Colonic mucosa (tissue), 4 donors: ENCODE measurements at regions not wholly inside any gene's neighbourhood (a gene's known extent, or its start where the extent isn't known, plus 50 kb on each side); places are given as distances from the start of the nearest gene placed in this dataset.

Experiments used
- DNase-seq: peaks from one replicate; pipeline ENCODE4 v3.0.0-alpha.2; 2020
- H3K27ac ChIP-seq: fragments of 200-600 bp; one replicate; pipeline ENCODE4 v1.8.0; 2021
- H3K27me3 ChIP-seq: fragments of 200-600 bp; one replicate; pipeline ENCODE4 v1.8.0; 2021
- H3K36me3 ChIP-seq: fragments of 200-600 bp; one replicate; pipeline ENCODE4 v1.8.0; 2021
- H3K4me1 ChIP-seq: fragments of 200-600 bp; one replicate; pipeline ENCODE4 v1.8.0; 2021; ENCODE audit warnings: mild to moderate bottlenecking
- H3K4me3 ChIP-seq: fragments of 200-600 bp; one replicate; pipeline ENCODE4 v1.8.0; 2021
- H3K9ac ChIP-seq, 2 donors: one replicate each; pipeline ENCODE4 v1.7.0; 2013; ENCODE audit warnings: control low read depth in 2 of 2, low read depth in 2 of 2, low read length in 2 of 2
- H3K9me3 ChIP-seq: fragments of 200-600 bp; one replicate; pipeline ENCODE4 v1.8.0; 2021
- CTCF ChIP-seq: fragments of 200-600 bp; IDR thresholded peaks from one replicate; pipeline ENCODE4 v1.8.0; 2022; ENCODE audit warnings: antibody characterized with exemption, mild to moderate bottlenecking
- intact Hi-C: fragments of 100-400 bp; cut with DNase I; formaldehyde crosslinking; loops from one replicate; pipeline ENCODE4 v1.14.1; 2022
- donor health status: healthy.
- donor health status: DM: no; HTN: no; CAD: no.
- donor health status: DM: no; HTN: no; CAD: no.

- Histone ChIP-seq H3K27ac (no peak overlapping the region), H3K4me1 (no peaks in the 10 kb centered on the region), H3K9ac (no peak overlapping the region), H3K27me3 (no peaks in the 10 kb centered on the region), H3K4me3 (no peak overlapping the region), H3K36me3 (no peaks in the 10 kb centered on the region), H3K9me3 (no peaks in the 10 kb centered on the region)
- no peak for DNase-seq
- intact Hi-C loops: no loop called here
- TF ChIP-seq CTCF: no peak
These were observed 545.8 kb upstream of the CITED2 start for GRCh38 chr6:139920027-139920775.

- intact Hi-C loops: no loop called here
- H3K27ac ChIP-seq: no peak overlapping the region
- no peaks in the 10 kb centered on the region for H3K27me3 ChIP-seq
- H3K9me3 ChIP-seq: no peaks in the 10 kb centered on the region
- H3K4me1 ChIP-seq: no peaks in the 10 kb centered on the region
- TF ChIP-seq CTCF: no peak
- H3K36me3 ChIP-seq: no peaks in the 10 kb centered on the region
- DNase-seq: no peak
- H3K4me3 ChIP-seq: no peak overlapping the region
- no peak overlapping the region for H3K9ac ChIP-seq
These were observed 544.9 kb upstream of the CITED2 start for GRCh38 chr6:139919107-139920026.

GRCh38 chr6:139917951-139918630, 543.6 kb upstream of the CITED2 start:
- Histone ChIP-seq H3K4me3 (no peak overlapping the region), H3K4me1 (no peaks in the 10 kb centered on the region), H3K36me3 (no peaks in the 10 kb centered on the region), H3K27ac (no peak overlapping the region), H3K9ac (no peak overlapping the region), H3K27me3 (no peaks in the 10 kb centered on the region), H3K9me3 (no peaks in the 10 kb centered on the region)
- no peak for TF ChIP-seq CTCF
- intact Hi-C loops: no loop called here
- DNase-seq: no peak

- no peak overlapping the region for H3K4me3 ChIP-seq
- H3K4me1 ChIP-seq: no peaks in the 10 kb centered on the region
- DNase-seq: no peak
- no peak overlapping the region for H3K9ac ChIP-seq
- intact Hi-C loops: no loop called here
- TF ChIP-seq CTCF: no peak
- H3K27ac ChIP-seq: no peak overlapping the region
- no peaks in the 10 kb centered on the region for H3K27me3 ChIP-seq
- H3K36me3 ChIP-seq: no peaks in the 10 kb centered on the region
- H3K9me3 ChIP-seq: no peaks in the 10 kb centered on the region
These were observed 540.5 kb upstream of the CITED2 start for GRCh38 chr6:139914910-139915309.

GRCh38 chr6:139912735-139913400, 538.4 kb upstream of the CITED2 start:
- H3K4me1 ChIP-seq: no peaks in the 10 kb centered on the region
- H3K9me3 ChIP-seq: no peaks in the 10 kb centered on the region
- no peak overlapping the region for H3K9ac ChIP-seq
- no peak for TF ChIP-seq CTCF
- no peak for DNase-seq
- H3K4me3 ChIP-seq: no peak overlapping the region
- H3K27ac ChIP-seq: no peak overlapping the region
- intact Hi-C loops: no loop called here
- no peaks in the 10 kb centered on the region for H3K27me3 ChIP-seq
- H3K36me3 ChIP-seq: no peaks in the 10 kb centered on the region
